ENCODE measurements at regions not wholly inside any gene's neighbourhood (a gene's known extent, or its start where the extent isn't known, plus 50 kb on each side); places are given as distances from the start of the nearest gene placed in this dataset.

GRCh38 chr20:16145919-16146318 lies 427.3 kb downstream of the KIF16B start:
- Mint-ChIP-seq H3K27me3 (peaks cover 0 to 2% of the 10 kb centered on the region in 2 donors), H3K4me1 (no peaks in the 10 kb centered on the region), H3K9me3 (peaks cover 4 to 24% (median 8%) of the 10 kb centered on the region in 5 donors), H3K4me3 (no peak overlapping the region), H3K36me3 (no peaks in the 10 kb centered on the region), H3K27ac (no peak overlapping the region)
- H3K9me3 ChIP-seq (ENCODE audit: low read length), result no peaks in the 10 kb centered on the region
- H3K27ac ChIP-seq (ENCODE audit: low read depth, low read length), result no peak overlapping the region
- DNase-seq, result no peak
- H3K4me1 ChIP-seq (ENCODE audit: insufficient read depth, low read length), result no peaks in the 10 kb centered on the region
- H3K36me3 ChIP-seq (ENCODE audit: insufficient read depth, low read length), result no peaks in the 10 kb centered on the region
- no peak overlapping the region for H3K4me3 ChIP-seq (ENCODE audit: low read length)
- H3K27me3 ChIP-seq (ENCODE audit: insufficient read depth, low read length, poor library complexity, severe bottlenecking), result no peaks in the 10 kb centered on the region
- ChIA-PET CTCF (no interaction called here), POLR2A (no interaction called here)

DNA sequence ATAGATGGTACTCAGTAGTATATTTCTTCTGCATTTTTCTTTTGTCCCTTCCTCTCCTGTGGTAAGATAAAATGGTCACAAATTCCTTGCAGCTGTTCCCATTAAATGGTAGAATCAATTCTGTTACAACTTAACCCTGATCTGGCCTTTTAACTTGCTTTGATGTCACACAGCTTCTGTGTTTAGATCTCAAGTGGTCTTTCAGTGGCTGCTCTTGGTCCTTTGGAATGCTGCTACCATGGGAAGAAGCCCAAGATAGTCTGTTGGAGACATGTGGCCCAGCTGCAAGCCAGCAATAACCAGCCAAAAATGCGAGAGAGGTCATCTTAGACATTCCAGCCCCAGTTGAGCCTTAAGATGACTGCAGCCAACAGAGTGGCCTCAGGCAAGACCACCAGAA lies 429.7 kb downstream of the KIF16B start:
- H3K27me3 ChIP-seq (ENCODE audit: insufficient read depth, low read length, poor library complexity, severe bottlenecking), result no peaks in the 10 kb centered on the region
- no peaks in the 10 kb centered on the region for H3K36me3 ChIP-seq (ENCODE audit: insufficient read depth, low read length)
- Mint-ChIP-seq H3K9me3 (peaks cover 0 to 20% (median 4%) of the 10 kb centered on the region in 5 donors), H3K27me3 (peaks cover 0 to 2% of the 10 kb centered on the region in 2 donors), H3K4me1 (no peaks in the 10 kb centered on the region), H3K36me3 (no peaks in the 10 kb centered on the region), H3K27ac (no peak overlapping the region), H3K4me3 (no peak overlapping the region)
- DNase-seq, result no peak
- H3K9me3 ChIP-seq (ENCODE audit: low read length), result no peaks in the 10 kb centered on the region
- no peak overlapping the region for H3K27ac ChIP-seq (ENCODE audit: low read depth, low read length)
- POLR2A ChIA-PET, result no interaction called here
- H3K4me1 ChIP-seq (ENCODE audit: insufficient read depth, low read length), result no peaks in the 10 kb centered on the region
- no peak overlapping the region for H3K4me3 ChIP-seq (ENCODE audit: low read length)
- CTCF ChIA-PET, result no interaction called here

GRCh38 chr20:16135630-16136029 lies 437.6 kb downstream of the KIF16B start:
- ChIA-PET POLR2A (no interaction called here), CTCF (no interaction called here)
- Mint-ChIP-seq H3K4me1 (no peaks in the 10 kb centered on the region), H3K9me3 (peaks cover 2 to 14% (median 7%) of the 10 kb centered on the region in 5 donors), H3K27me3 (no peaks in the 10 kb centered on the region), H3K4me3 (no peak overlapping the region), H3K36me3 (no peaks in the 10 kb centered on the region), H3K27ac (no peak overlapping the region)
- no peaks in the 10 kb centered on the region for H3K36me3 ChIP-seq (ENCODE audit: insufficient read depth, low read length)
- no peak for DNase-seq
- no peaks in the 10 kb centered on the region for H3K4me1 ChIP-seq (ENCODE audit: insufficient read depth, low read length)
- H3K27ac ChIP-seq (ENCODE audit: low read depth, low read length), result no peak overlapping the region
- H3K9me3 ChIP-seq (ENCODE audit: low read length), result no peaks in the 10 kb centered on the region
- no peaks in the 10 kb centered on the region for H3K27me3 ChIP-seq (ENCODE audit: insufficient read depth, low read length, poor library complexity, severe bottlenecking)
- H3K4me3 ChIP-seq (ENCODE audit: low read length), result no peak overlapping the region

DNA sequence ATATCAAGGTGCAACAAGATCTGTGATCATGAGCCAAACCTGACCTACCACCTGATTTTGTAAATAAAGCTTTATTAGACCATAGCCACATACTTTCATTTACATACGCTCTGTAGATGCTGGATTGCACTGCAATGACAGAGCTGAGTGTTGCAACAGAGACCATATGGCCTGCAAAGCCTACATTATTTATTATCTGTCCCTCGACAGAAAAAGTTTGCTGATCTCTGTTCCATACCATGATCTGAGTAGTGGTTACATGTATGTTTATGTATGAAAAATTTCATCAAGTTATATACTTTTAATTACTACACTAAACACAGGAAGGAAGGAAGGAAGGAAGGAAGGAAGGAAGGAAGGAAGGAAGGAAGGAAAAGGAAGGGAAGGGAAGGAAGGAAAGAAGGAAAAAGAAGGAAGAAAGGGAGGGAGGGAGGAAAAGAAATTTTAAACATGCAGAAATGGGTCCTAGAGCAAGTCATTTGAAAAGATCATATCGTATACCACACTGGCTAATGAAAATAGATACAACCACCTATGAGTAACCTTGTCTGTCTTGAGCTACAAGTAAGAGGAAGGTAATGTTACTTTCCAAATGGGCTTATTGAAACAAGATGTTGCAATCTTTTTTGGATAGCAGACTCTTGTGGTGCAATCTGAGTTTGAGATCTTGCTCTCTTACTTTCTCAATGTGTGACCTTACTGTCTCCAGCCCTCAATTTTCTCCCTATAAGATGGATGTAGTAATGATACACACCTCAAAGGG lies 441.0 kb downstream of the KIF16B start:
- no peaks in the 10 kb centered on the region for H3K9me3 ChIP-seq (ENCODE audit: low read length)
- no peak overlapping the region for H3K27ac ChIP-seq (ENCODE audit: low read depth, low read length)
- H3K4me1 ChIP-seq (ENCODE audit: insufficient read depth, low read length), result no peaks in the 10 kb centered on the region
- peaks cover 7 to 13% (median 8%) of the 10 kb centered on the region in 5 donors for H3K9me3 Mint-ChIP-seq
- H3K27ac Mint-ChIP-seq, result no peak overlapping the region
- H3K36me3 ChIP-seq (ENCODE audit: insufficient read depth, low read length), result no peaks in the 10 kb centered on the region
- no peaks in the 10 kb centered on the region for H3K4me1 Mint-ChIP-seq
- ChIA-PET CTCF (interaction anchor here (0.7 kb wide), 1 partner anchor 91 kb away, joined by 3 read pairs; no protein-coding TSS in a partner anchor), POLR2A (no interaction called here)
- H3K4me3 ChIP-seq (ENCODE audit: low read length), result no peak overlapping the region
- no peak overlapping the region for H3K4me3 Mint-ChIP-seq
- no peaks in the 10 kb centered on the region for H3K27me3 Mint-ChIP-seq
- H3K36me3 Mint-ChIP-seq, result no peaks in the 10 kb centered on the region
- no peak for DNase-seq
- no peaks in the 10 kb centered on the region for H3K27me3 ChIP-seq (ENCODE audit: insufficient read depth, low read length, poor library complexity, severe bottlenecking)

- no peaks in the 10 kb centered on the region for H3K9me3 ChIP-seq (ENCODE audit: low read length)
- peaks cover 3 to 15% (median 7%) of the 10 kb centered on the region in 5 donors for H3K9me3 Mint-ChIP-seq
- H3K27me3 ChIP-seq (ENCODE audit: insufficient read depth, low read length, poor library complexity, severe bottlenecking), result no peaks in the 10 kb centered on the region
- ChIA-PET POLR2A (no interaction called here), CTCF (no interaction called here)
- H3K4me3 ChIP-seq (ENCODE audit: low read length), result no peak overlapping the region
- no peak overlapping the region for H3K27ac ChIP-seq (ENCODE audit: low read depth, low read length)
- H3K4me3 Mint-ChIP-seq, result peak overlapping the region in 1 of 7 donors; percentile 69
- no peaks in the 10 kb centered on the region for H3K36me3 Mint-ChIP-seq
- no peaks in the 10 kb centered on the region for H3K36me3 ChIP-seq (ENCODE audit: insufficient read depth, low read length)
- no peak for DNase-seq
- H3K27ac Mint-ChIP-seq, result no peak overlapping the region
- no peaks in the 10 kb centered on the region for H3K4me1 Mint-ChIP-seq
- peaks cover 0 to 2% of the 10 kb centered on the region in 2 donors for H3K27me3 Mint-ChIP-seq
- no peaks in the 10 kb centered on the region for H3K4me1 ChIP-seq (ENCODE audit: insufficient read depth, low read length)
Measured at GRCh38 chr20:16129411-16129810, 443.8 kb downstream of the KIF16B start.

DNA sequence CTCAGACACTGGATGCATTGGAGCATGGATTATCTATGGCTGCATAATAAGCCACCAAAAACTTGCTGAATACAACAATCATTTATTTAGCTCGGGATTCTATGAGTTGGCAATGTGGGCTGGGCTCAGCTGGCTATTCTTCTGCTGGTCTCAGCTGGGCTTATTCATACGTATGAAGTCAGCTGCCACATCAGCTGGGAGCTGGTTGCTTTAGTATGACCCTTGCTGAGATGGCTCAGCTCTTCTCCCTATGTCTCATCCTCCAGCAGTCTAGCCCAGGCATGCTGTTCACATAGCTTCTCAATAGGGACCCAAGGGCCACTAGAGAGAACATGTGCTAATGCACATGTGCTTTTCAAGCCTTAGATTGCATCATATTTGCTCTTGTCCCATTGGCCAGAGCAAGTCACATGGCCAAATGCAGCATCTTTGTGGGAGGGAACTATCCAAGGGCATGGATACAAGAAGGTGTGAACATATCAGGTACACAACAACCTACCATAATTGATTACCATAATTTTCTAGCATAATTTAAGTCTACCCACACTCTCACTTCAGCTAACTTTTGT lies 444.6 kb downstream of the KIF16B start:
- ChIA-PET POLR2A (no interaction called here), CTCF (no interaction called here)
- H3K4me3 Mint-ChIP-seq, result no peak overlapping the region
- no peak overlapping the region for H3K27ac ChIP-seq (ENCODE audit: low read depth, low read length)
- no peaks in the 10 kb centered on the region for H3K36me3 ChIP-seq (ENCODE audit: insufficient read depth, low read length)
- H3K27me3 Mint-ChIP-seq, result peaks cover 0 to 2% of the 10 kb centered on the region in 2 donors
- no peaks in the 10 kb centered on the region for H3K4me1 Mint-ChIP-seq
- no peaks in the 10 kb centered on the region for H3K4me1 ChIP-seq (ENCODE audit: insufficient read depth, low read length)
- no peaks in the 10 kb centered on the region for H3K27me3 ChIP-seq (ENCODE audit: insufficient read depth, low read length, poor library complexity, severe bottlenecking)
- no peak for DNase-seq
- peaks cover 3 to 13% (median 7%) of the 10 kb centered on the region in 5 donors for H3K9me3 Mint-ChIP-seq
- H3K27ac Mint-ChIP-seq, result no peak overlapping the region
- no peaks in the 10 kb centered on the region for H3K36me3 Mint-ChIP-seq
- H3K9me3 ChIP-seq (ENCODE audit: low read length), result no peaks in the 10 kb centered on the region
- no peak overlapping the region for H3K4me3 ChIP-seq (ENCODE audit: low read length)

DNA sequence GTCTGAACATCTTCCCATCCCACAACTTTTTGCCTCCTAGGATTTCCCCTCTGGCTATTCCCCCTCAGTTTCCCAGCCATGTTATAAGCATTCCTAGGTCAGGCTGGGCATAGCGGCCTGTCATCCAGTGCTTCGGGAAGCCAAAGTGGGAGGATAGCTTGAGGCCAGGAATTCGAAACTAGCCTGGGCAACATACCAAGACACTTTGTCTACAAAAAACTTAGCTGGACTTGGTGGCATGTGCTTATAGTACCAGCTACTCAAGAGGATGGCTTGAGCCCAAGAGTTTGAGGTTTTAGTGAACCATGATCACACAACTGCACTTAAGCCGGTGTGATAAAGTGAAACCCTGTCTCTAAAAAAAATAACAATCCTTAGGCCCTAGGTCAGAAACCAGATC lies 447.4 kb downstream of the KIF16B start:
- no peak overlapping the region for H3K27ac Mint-ChIP-seq
- H3K4me1 Mint-ChIP-seq, result no peaks in the 10 kb centered on the region
- no peaks in the 10 kb centered on the region for H3K36me3 Mint-ChIP-seq
- H3K4me3 Mint-ChIP-seq, result no peak overlapping the region
- H3K4me3 ChIP-seq (ENCODE audit: low read length), result no peak overlapping the region
- H3K4me1 ChIP-seq (ENCODE audit: insufficient read depth, low read length), result no peaks in the 10 kb centered on the region
- no peaks in the 10 kb centered on the region for H3K36me3 ChIP-seq (ENCODE audit: insufficient read depth, low read length)
- ChIA-PET POLR2A (no interaction called here), CTCF (no interaction called here)
- H3K27me3 ChIP-seq (ENCODE audit: insufficient read depth, low read length, poor library complexity, severe bottlenecking), result no peaks in the 10 kb centered on the region
- H3K27me3 Mint-ChIP-seq, result peaks cover 0 to 2% of the 10 kb centered on the region in 2 donors
- no peak for DNase-seq
- no peak overlapping the region for H3K27ac ChIP-seq (ENCODE audit: low read depth, low read length)
- peaks cover 4 to 13% (median 6%) of the 10 kb centered on the region in 5 donors for H3K9me3 Mint-ChIP-seq
- H3K9me3 ChIP-seq (ENCODE audit: low read length), result no peaks in the 10 kb centered on the region

DNA sequence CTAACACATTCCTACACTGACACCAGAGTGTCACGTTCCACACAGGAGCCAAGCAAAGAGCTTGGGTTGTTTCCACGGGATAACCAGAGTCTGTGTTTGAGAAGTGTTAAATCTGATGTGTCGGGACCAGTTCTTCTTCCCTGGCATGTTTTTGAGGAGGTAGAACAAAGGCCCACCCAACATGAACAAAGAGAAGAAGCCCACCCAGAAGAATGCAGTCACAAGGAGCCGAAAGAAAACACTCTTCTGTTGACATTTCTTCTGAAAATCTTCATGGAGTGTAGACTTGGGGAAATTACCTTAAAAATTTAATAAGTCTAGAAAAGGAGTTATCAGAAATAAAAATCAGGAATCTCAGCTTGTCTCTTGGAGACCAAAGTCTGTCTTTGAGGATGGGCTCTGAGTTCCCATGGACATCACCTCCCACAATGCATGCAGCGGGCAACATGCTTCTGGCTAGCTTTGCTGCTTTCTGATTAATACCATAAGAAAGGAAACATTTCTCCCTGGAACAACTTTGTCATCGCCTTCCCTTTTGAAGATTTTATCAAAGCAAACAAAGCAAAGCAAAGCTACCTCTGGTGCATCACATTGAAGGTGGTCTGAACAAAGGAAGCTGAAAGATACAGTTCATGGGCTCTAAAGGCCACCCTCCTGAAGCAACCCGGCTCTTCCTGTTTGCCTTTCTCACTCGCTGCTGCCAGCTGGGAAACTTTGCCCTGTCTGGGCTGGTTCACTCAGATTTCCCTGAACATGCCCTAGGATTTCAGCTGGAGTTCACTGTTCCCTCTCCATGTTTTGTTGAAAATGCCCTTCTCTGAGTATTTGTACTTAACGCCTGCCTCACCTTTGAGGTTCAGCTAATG lies 448.1 kb downstream of the KIF16B start:
- ChIA-PET CTCF (no interaction called here), POLR2A (no interaction called here)
- H3K4me1 Mint-ChIP-seq, result no peaks in the 10 kb centered on the region
- H3K36me3 Mint-ChIP-seq, result peaks cover 0 to 1% (median 0%) of the 10 kb centered on the region in 3 donors
- H3K27me3 ChIP-seq (ENCODE audit: insufficient read depth, low read length, poor library complexity, severe bottlenecking), result no peaks in the 10 kb centered on the region
- H3K27me3 Mint-ChIP-seq, result peaks cover 0 to 2% of the 10 kb centered on the region in 2 donors
- no peaks in the 10 kb centered on the region for H3K9me3 ChIP-seq (ENCODE audit: low read length)
- no peaks in the 10 kb centered on the region for H3K36me3 ChIP-seq (ENCODE audit: insufficient read depth, low read length)
- no peak overlapping the region for H3K4me3 Mint-ChIP-seq
- H3K27ac Mint-ChIP-seq, result no peak overlapping the region
- H3K4me1 ChIP-seq (ENCODE audit: insufficient read depth, low read length), result no peaks in the 10 kb centered on the region
- no peak overlapping the region for H3K4me3 ChIP-seq (ENCODE audit: low read length)
- H3K9me3 Mint-ChIP-seq, result peaks cover 4 to 13% (median 5%) of the 10 kb centered on the region in 5 donors
- H3K27ac ChIP-seq (ENCODE audit: low read depth, low read length), result no peak overlapping the region
- DNase-seq, result no peak

Measured in CD8-positive, alpha-beta memory T cell (primary cell).